ENCODE measurements at regions not wholly inside any gene's neighbourhood (a gene's known extent, or its start where the extent isn't known, plus 50 kb on each side); places are given as distances from the start of the nearest gene placed in this dataset.

GRCh38 chr1:17948594-17948993 lies 159.0 kb upstream of the IGSF21 start:
- 0 out of 2 replicates have a peak, but pooled peaks cover 3% of the 10 kb centered on the region for H3K4me1 ChIP-seq (ENCODE audit: insufficient read depth, low read length)
- no peak overlapping the region for H2BK120ac ChIP-seq (ENCODE audit: low read depth, low read length, poor library complexity, severe bottlenecking)
- H2AK5ac ChIP-seq (ENCODE audit: insufficient read length, low read length), result no peak overlapping the region
- H3K4me2 ChIP-seq (ENCODE audit: insufficient read depth, insufficient read length, low read length), result no peak overlapping the region
- peaks cover 15 to 24% of the 10 kb centered on the region in 2 experiments for H3K4me1 Mint-ChIP-seq
- no peak overlapping the region for H3K56ac ChIP-seq (ENCODE audit: insufficient read length, low read depth, low read length)
- no peak overlapping the region for H2BK12ac ChIP-seq (ENCODE audit: insufficient read length, low read depth, low read length)
- H3K18ac ChIP-seq (ENCODE audit: insufficient read length, low read depth, low read length), result no peak overlapping the region
- no peaks in the 10 kb centered on the region for H4K20me1 ChIP-seq (ENCODE audit: control insufficient read depth, insufficient read depth, insufficient read length)
- H3K23me2 ChIP-seq (ENCODE audit: insufficient read length, low read depth, low read length, poor library complexity, severe bottlenecking), result no peaks in the 10 kb centered on the region
- no peak overlapping the region; a peak in 1 of 7 replicates for H3K27ac Mint-ChIP-seq
- H3K36me3 Mint-ChIP-seq (ENCODE audit: insufficient read depth in 1 of 3, low read depth in 3 of 3), result no peaks in the 10 kb centered on the region
- H3T11ph ChIP-seq (ENCODE audit: low read length), result no peak overlapping the region
- H2BK15ac ChIP-seq (ENCODE audit: low read depth, low read length), result no peak overlapping the region
- peaks cover 13% of the 10 kb centered on the region for H3K27me3 Mint-ChIP-seq (ENCODE audit: low read depth)
- no peaks in the 10 kb centered on the region for H3K79me1 ChIP-seq (ENCODE audit: insufficient read depth, low read depth, low read length, poor library complexity, severe bottlenecking)
- H3K27ac ChIP-seq (ENCODE audit: insufficient read length, low read depth, low read length), result no peak overlapping the region
- no peaks in the 10 kb centered on the region for H3K9me3 ChIP-seq (ENCODE audit: control insufficient read depth, low read depth, low read length)
- no peak overlapping the region for H3K23ac ChIP-seq (ENCODE audit: insufficient read length, low read depth, low read length)
- no peak overlapping the region for H2AFZ ChIP-seq (ENCODE audit: low read length)
- H2BK20ac ChIP-seq (ENCODE audit: low read depth, low read length, poor library complexity, severe bottlenecking), result no peak overlapping the region
- no peak for DNase-seq
- no peak overlapping the region for H2BK5ac ChIP-seq (ENCODE audit: insufficient read length, low read length)
- H3K4ac ChIP-seq (ENCODE audit: low read depth, low read length), result no peak overlapping the region
- no peak overlapping the region for H4K5ac ChIP-seq (ENCODE audit: insufficient read length, low read depth, low read length)
- H3K9me3 Mint-ChIP-seq, result peaks cover 0 to 2% of the 10 kb centered on the region in 2 experiments; a peak in 2 of 5 replicates
- no peaks in the 10 kb centered on the region for H3K79me2 ChIP-seq (ENCODE audit: insufficient read depth, low read length)
- no peak overlapping the region for H3K4me3 Mint-ChIP-seq
- no peak overlapping the region for H3K14ac ChIP-seq (ENCODE audit: insufficient read depth, low read length)
- no peak overlapping the region for H4K91ac ChIP-seq (ENCODE audit: insufficient read length, low read depth, low read length)
- no peak overlapping the region for H4K8ac ChIP-seq (replicated peaks; ENCODE audit: insufficient read length, low read depth, low read length)
- H3K27me3 ChIP-seq (ENCODE audit: insufficient read depth, low read length), result no peaks in the 10 kb centered on the region; the same call in 1 of the 2 replicates
- no peak overlapping the region for H3K9ac ChIP-seq (ENCODE audit: extremely low read depth, insufficient read length, low read length)
- WGBS (ENCODE audit: extremely low coverage, insufficient read length, low lambda C conversion rate), result no CpG with 5 or more reads among the region's 9 CpGs
- no peak for TF ChIP-seq CTCF (conservative IDR thresholded peaks at IDR 0.05)

All from H9 (cell line).